ENCODE measurements at regions not wholly inside any gene's neighbourhood (a gene's known extent, or its start where the extent isn't known, plus 50 kb on each side); places are given as distances from the start of the nearest gene placed in this dataset.
"Not testable (repeated sequence)": the region's sequence is repeated elsewhere in the genome, so short reads cannot be mapped to it uniquely, and the experiment has no call there.

DNA sequence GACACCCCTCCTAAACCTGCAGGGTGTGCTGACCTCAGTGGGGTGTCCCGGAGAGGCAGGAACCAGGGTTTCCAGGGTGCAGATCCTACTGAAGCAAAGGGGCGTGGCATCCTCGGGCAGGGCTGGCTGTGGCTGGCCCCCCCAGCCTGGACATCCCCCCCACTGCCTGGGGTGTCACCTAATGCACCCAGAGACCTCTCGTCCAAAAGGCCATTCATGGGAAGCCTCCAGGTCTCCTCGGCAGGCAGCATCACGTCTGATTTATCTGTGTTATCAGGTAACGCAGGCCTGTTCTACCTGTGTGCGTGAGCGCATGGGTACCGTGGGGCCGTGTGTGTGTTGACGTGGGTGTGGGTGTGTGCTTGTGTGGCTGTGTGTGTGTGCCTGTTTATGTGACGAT, 210.0 kb downstream of the SHOX start:
- Histone ChIP-seq H3K36me3 (no peaks in the 10 kb centered on the region), H3K4me3 (no peak overlapping the region), H3K27ac (replicated peaks in 1 of 4) (no peak overlapping the region), H3K9me3 (peaks cover 0 to 14% (median 11%) of the 10 kb centered on the region in 4 donors), H3K27me3 (peaks cover 0 to 20% (median 0%) of the 10 kb centered on the region in 4 donors), H3K4me1 (no peaks in the 10 kb centered on the region)
- intact Hi-C loops (cut with DNase I) = no loop called here
- 84% methylated on average over 9 of the region's 13 CpGs for WGBS
- DNase-seq (ENCODE audit: extremely low spot score) = no peak
- TF ChIP-seq POLR2AphosphoS5 (IDR thresholded peaks at IDR 0.05) (no peak), POLR2A (IDR thresholded peaks at IDR 0.05; ENCODE audit: low read depth) (no peak), EP300 (IDR thresholded peaks at IDR 0.05) (no peak)
- TF ChIP-seq, protein P1, sequence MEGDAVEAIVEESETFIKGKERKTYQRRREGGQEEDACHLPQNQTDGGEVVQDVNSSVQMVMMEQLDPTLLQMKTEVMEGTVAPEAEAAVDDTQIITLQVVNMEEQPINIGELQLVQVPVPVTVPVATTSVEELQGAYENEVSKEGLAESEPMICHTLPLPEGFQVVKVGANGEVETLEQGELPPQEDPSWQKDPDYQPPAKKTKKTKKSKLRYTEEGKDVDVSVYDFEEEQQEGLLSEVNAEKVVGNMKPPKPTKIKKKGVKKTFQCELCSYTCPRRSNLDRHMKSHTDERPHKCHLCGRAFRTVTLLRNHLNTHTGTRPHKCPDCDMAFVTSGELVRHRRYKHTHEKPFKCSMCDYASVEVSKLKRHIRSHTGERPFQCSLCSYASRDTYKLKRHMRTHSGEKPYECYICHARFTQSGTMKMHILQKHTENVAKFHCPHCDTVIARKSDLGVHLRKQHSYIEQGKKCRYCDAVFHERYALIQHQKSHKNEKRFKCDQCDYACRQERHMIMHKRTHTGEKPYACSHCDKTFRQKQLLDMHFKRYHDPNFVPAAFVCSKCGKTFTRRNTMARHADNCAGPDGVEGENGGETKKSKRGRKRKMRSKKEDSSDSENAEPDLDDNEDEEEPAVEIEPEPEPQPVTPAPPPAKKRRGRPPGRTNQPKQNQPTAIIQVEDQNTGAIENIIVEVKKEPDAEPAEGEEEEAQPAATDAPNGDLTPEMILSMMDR (IDR thresholded peaks at IDR 0.05) = no peak

DNA sequence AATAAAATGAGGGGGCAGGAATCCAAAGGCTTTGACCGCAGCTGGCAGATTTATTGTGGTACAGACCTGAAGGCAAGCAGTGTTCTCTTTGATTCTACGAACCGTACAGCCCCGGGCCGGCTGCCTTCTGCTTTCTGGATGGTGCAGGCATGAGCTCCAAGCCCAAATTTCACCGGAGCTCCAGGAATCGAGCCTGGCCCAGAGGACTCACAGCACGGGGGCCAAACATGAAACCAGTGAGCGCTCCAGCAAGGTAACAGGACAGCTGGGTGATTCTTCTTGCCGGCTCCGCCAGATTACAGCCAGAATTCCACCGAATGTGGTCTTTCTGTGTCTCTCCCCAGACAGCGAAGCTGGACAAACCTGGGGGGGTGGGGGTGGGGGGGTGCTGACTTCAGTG, 208.1 kb downstream of the SHOX start:
- Histone ChIP-seq H3K27me3 (peaks cover 0 to 20% (median 0%) of the 10 kb centered on the region in 4 donors), H3K9me3 (peaks cover 0 to 26% (median 13%) of the 10 kb centered on the region in 4 donors)
- DNase-seq (ENCODE audit: extremely low spot score); H3K4me1 ChIP-seq; intact Hi-C loops (cut with DNase I); H3K4me3 ChIP-seq; H3K36me3 ChIP-seq; H3K27ac ChIP-seq (replicated peaks in 1 of 4): not testable (repeated sequence)
- 70% methylated on average over 9 of the region's 13 CpGs for WGBS

DNA sequence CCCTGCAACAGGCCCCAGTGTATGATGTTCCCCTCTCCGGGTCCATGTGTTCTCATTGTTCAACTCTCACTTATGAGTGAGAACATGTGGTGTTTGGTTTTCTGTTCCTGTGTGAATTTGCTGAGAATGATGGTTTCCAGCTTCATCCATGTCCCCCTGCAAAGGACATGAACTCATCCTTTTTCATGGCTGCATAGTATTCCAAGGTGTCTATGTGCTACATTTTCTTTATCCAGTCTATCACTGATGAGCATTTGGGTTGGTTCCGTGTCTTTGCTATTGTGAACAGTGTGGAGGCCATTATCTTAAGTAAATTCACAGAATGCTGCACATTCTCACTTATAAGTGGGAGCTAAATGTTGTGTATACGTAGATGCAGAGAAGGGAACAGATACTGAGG, 205.3 kb downstream of the SHOX start:
- DNase-seq (ENCODE audit: extremely low spot score); H3K4me3 ChIP-seq; H3K27ac ChIP-seq (replicated peaks in 1 of 4); H3K36me3 ChIP-seq; H3K4me1 ChIP-seq; intact Hi-C loops (cut with DNase I): not testable (repeated sequence)
- Histone ChIP-seq H3K9me3 (peaks cover 0 to 50% (median 13%) of the 10 kb centered on the region in 4 donors), H3K27me3 (peaks cover 0 to 20% (median 0%) of the 10 kb centered on the region in 4 donors)
- WGBS = 96% methylated on average over 3 of the region's 3 CpGs

DNA sequence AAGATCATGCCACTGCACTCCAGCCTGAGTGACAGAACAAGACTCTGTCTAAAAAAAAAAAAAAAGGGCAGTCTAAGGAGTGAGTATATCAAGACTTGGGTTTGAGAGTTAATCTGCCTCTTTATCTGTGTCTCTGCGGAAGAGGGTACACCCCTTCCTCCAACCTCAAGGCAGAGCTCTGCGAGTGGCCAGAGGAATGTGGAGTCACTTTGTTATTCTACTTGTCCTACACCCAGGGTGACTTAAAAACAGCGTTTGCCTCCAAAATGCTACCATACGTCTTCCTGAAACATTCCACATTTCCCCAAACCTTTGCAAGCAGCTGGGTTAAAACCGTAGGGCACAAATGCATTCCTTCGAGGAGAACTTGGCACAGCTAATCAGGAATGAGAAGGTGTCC, 199.9 kb downstream of the SHOX start:
- H3K9me3 ChIP-seq = peaks cover 0 to 36% (median 2%) of the 10 kb centered on the region in 4 donors
- H3K27me3 ChIP-seq = no peaks in the 10 kb centered on the region
- H3K4me1 ChIP-seq = no peaks in the 10 kb centered on the region
- TF ChIP-seq POLR2A (IDR thresholded peaks at IDR 0.05; ENCODE audit: low read depth) (no peak), EP300 (IDR thresholded peaks at IDR 0.05) (no peak), POLR2AphosphoS5 (IDR thresholded peaks at IDR 0.05) (no peak)
- TF ChIP-seq, protein P1 (IDR thresholded peaks at IDR 0.05) = no peak
- WGBS = 44% methylated on average over 6 of the region's 6 CpGs
- intact Hi-C loops (cut with DNase I) = no loop called here
- no peak overlapping the region for H3K27ac ChIP-seq (replicated peaks in 1 of 4)
- H3K4me3 ChIP-seq = no peak overlapping the region
- no peak for DNase-seq (ENCODE audit: extremely low spot score)
- no peaks in the 10 kb centered on the region for H3K36me3 ChIP-seq

DNA sequence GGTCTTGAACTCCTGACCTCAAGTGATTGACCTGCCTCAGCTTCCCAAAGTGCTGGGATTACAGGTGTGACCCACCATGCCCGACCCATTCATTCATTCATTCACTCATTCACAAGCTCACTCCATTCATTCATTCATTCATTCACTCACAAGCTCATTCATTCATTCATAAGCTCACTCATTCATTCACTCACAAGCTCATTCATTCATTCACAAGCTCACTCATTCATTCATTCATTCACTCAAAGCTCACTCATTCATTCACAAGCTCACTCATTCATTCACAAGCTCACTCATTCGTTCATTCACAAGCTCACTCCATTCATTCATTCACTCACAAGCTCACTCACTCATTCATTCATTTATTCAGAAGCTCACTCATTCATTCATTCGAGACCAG, 198.6 kb downstream of the SHOX start:
- Histone ChIP-seq H3K4me1 (no peaks in the 10 kb centered on the region), H3K4me3 (no peak overlapping the region), H3K27ac (replicated peaks in 1 of 4) (no peak overlapping the region), H3K27me3 (no peaks in the 10 kb centered on the region), H3K36me3 (no peaks in the 10 kb centered on the region), H3K9me3 (peaks cover 0 to 24% (median 0%) of the 10 kb centered on the region in 4 donors)
- intact Hi-C loops (cut with DNase I) = no loop called here
- TF ChIP-seq EP300 (IDR thresholded peaks at IDR 0.05) = no peak
- TF ChIP-seq, protein P1 (IDR thresholded peaks at IDR 0.05) = no peak
- TF ChIP-seq POLR2AphosphoS5 (IDR thresholded peaks at IDR 0.05) = no peak
- no peak for TF ChIP-seq POLR2A (IDR thresholded peaks at IDR 0.05; ENCODE audit: low read depth)
- DNase-seq (ENCODE audit: extremely low spot score) = no peak
- WGBS = 76% methylated on average over 3 of the region's 3 CpGs

DNA sequence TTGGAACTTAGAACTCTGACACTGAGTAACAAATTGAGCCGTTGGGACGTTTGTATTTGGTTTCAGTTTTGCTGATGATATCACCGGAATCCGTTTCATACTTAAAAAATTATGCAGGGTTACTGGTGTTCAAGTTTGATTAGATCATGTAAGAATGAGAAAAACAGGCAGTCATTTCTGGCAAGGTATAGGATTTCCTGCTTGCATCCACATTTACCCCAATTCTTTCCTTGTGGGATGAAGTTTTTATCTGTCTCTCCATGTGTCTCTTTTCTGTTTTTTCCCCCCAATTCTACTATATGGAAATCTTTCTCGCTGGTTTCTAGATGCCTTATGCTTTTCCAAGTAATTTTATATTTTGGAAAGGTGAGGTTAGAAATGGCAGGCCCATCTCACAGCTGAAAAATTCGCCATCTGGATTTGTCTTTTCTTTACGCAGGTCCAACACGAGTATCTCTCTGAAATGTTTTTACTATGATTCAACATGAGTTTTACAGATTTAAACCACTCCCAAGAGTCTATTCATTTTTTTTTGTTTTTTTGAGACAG, 197.9 kb downstream of the SHOX start:
- Histone ChIP-seq H3K27ac (replicated peaks in 1 of 4) (no peak overlapping the region), H3K9me3 (peaks cover 0 to 24% (median 0%) of the 10 kb centered on the region in 4 donors), H3K4me1 (no peaks in the 10 kb centered on the region), H3K27me3 (no peaks in the 10 kb centered on the region), H3K4me3 (no peak overlapping the region), H3K36me3 (no peaks in the 10 kb centered on the region)
- TF ChIP-seq, protein P1 (IDR thresholded peaks at IDR 0.05) = no peak
- no peak for TF ChIP-seq POLR2AphosphoS5 (IDR thresholded peaks at IDR 0.05)
- TF ChIP-seq EP300 (IDR thresholded peaks at IDR 0.05) = no peak
- TF ChIP-seq POLR2A (IDR thresholded peaks at IDR 0.05; ENCODE audit: low read depth) = no peak
- WGBS = 67% methylated on average over 8 of the region's 8 CpGs
- intact Hi-C loops (cut with DNase I) = no loop called here
- no peak for DNase-seq (ENCODE audit: extremely low spot score)

All from esophagus muscularis mucosa (tissue), 4 donors.